Mesendoderm (in vitro differentiated cells): ENCODE measurements at regions not wholly inside any gene's neighbourhood (a gene's known extent, or its start where the extent isn't known, plus 50 kb on each side); places are given as distances from the start of the nearest gene placed in this dataset.
A peak's percentile ranks its signal among the peaks of the same experiment; 100 is the strongest.

Experiments used
- DNase-seq: peaks from one replicate; pipeline ENCODE4 v3.0.0; 2013
- H2AK5ac ChIP-seq: 2 replicates; pipeline ENCODE4 v1.6.1; 2013; ENCODE audit warnings: low read length, inconsistent platforms
- H2BK120ac ChIP-seq: 2 replicates; pipeline ENCODE4 v1.6.1; 2013; ENCODE audit warnings: low read depth, mild to moderate bottlenecking, low read length, moderate library complexity, mixed read lengths
- H2BK15ac ChIP-seq: replicated peaks from 2 replicates; pipeline ENCODE4 v1.6.1; 2013; ENCODE audit warnings: low read depth, mild to moderate bottlenecking, moderate library complexity
- H2BK5ac ChIP-seq: 2 replicates; pipeline ENCODE4 v1.6.1; 2013; ENCODE audit warnings: low read length, inconsistent platforms
- H3K18ac ChIP-seq: 2 replicates; pipeline ENCODE4 v1.6.1; 2013; ENCODE audit warnings: mild to moderate bottlenecking, low read length, mixed read lengths
- H3K23ac ChIP-seq: one replicate; pipeline ENCODE4 v1.6.1; 2013; ENCODE audit warnings: low read length
- H3K27ac ChIP-seq: 2 replicates; pipeline ENCODE4 v1.5.1; 2013; ENCODE audit warnings: low read depth, mild to moderate bottlenecking, inconsistent platforms, low read length, moderate library complexity
- H3K27me3 ChIP-seq: 2 replicates; pipeline ENCODE4 v1.6.1; 2013; ENCODE audit warnings: low read length, control low read depth, mild to moderate bottlenecking, inconsistent platforms; ENCODE audit not compliant: insufficient read depth, poor library complexity
- H3K36me3 ChIP-seq: 2 replicates; pipeline ENCODE4 v1.6.1; 2013; ENCODE audit warnings: low read length, inconsistent platforms; ENCODE audit not compliant: control insufficient read depth, insufficient read depth
- H3K4ac ChIP-seq: one replicate; pipeline ENCODE4 v1.6.1; 2013; ENCODE audit warnings: low read depth, mild to moderate bottlenecking, low read length, moderate library complexity
- H3K4me1 ChIP-seq: 2 replicates; pipeline ENCODE4 v1.6.1; 2013; ENCODE audit warnings: low read depth, low read length, inconsistent platforms; ENCODE audit not compliant: control insufficient read depth
- H3K4me2 ChIP-seq: 2 replicates; pipeline ENCODE4 v1.6.1; 2013; ENCODE audit warnings: low read length
- H3K4me3 ChIP-seq: 2 replicates; pipeline ENCODE4 v1.5.1; 2013; ENCODE audit warnings: mild to moderate bottlenecking, low read length
- H3K56ac ChIP-seq: one replicate; pipeline ENCODE4 v1.6.1; 2013; ENCODE audit warnings: low read length
- H3K79me1 ChIP-seq: 2 replicates; pipeline ENCODE4 v1.6.1; 2013; ENCODE audit warnings: low read length, inconsistent platforms
- H3K79me2 ChIP-seq: 2 replicates; pipeline ENCODE4 v1.6.1; 2013; ENCODE audit warnings: mild to moderate bottlenecking, low read length; ENCODE audit not compliant: control insufficient read depth, insufficient read depth
- H3K9ac ChIP-seq: 2 replicates; pipeline ENCODE4 v1.6.1; 2013; ENCODE audit warnings: low read length, inconsistent platforms
- H4K5ac ChIP-seq: one replicate; pipeline ENCODE4 v1.6.1; 2013; ENCODE audit warnings: low read length
- H4K8ac ChIP-seq: one replicate; pipeline ENCODE4 v1.6.1; 2013; ENCODE audit warnings: low read depth, mild to moderate bottlenecking, control low read depth, low read length, moderate library complexity
- WGBS: extraction: QIAGEN DNeasy Blood & Tissue Kit; methylation state at CpG from one replicate; pipeline ENCODE4 v1.1.7; 2013; ENCODE audit warnings: low lambda C conversion rate, missing lambda C conversion rate; ENCODE audit not compliant: insufficient coverage; ENCODE audit errors: extremely low coverage; 5-methylcytosine and 5-hydroxymethylcytosine counted together

DNA sequence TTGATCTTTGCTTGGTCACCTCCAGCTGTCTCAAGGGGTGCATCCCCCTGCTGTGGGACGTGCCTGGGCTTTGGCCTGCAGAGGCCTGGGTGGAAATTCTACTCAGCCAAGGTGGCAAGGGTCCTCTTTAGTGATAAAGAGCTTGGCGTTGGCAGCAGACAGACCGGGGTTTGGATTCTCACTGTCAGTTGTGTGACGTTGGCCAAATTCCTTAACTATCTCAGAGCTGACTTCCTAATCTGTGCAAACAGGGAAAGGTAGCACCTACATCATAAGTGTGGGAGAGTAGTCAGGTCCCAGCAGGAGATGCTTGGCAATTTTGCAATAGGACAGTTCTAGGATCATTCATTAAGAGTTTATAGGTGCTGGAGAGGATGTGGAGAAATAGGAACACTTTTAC, 154.3 kb upstream of the GSC start:
- no peak overlapping the region for H3K56ac ChIP-seq
- no peak overlapping the region for H3K23ac ChIP-seq
- H3K79me1 ChIP-seq = no peaks in the 10 kb centered on the region
- no peak overlapping the region for H2AK5ac ChIP-seq
- H3K27ac ChIP-seq = no peak overlapping the region
- no peaks in the 10 kb centered on the region for H3K36me3 ChIP-seq
- no peak overlapping the region for H2BK15ac ChIP-seq
- no peak overlapping the region for H2BK5ac ChIP-seq
- H3K18ac ChIP-seq = no peak overlapping the region
- H3K4me1 ChIP-seq = no peaks in the 10 kb centered on the region
- DNase-seq = peak; percentile 25
- no peak overlapping the region for H3K4ac ChIP-seq
- no CpG with 5 or more reads among the region's 4 CpGs for WGBS
- H3K4me2 ChIP-seq = no peak overlapping the region
- H4K5ac ChIP-seq = no peak overlapping the region
- H3K9ac ChIP-seq = no peak overlapping the region
- no peaks in the 10 kb centered on the region for H3K79me2 ChIP-seq
- H3K27me3 ChIP-seq = no peaks in the 10 kb centered on the region
- H2BK120ac ChIP-seq = no peak overlapping the region
- H3K4me3 ChIP-seq = no peak overlapping the region
- no peak overlapping the region for H4K8ac ChIP-seq

DNA sequence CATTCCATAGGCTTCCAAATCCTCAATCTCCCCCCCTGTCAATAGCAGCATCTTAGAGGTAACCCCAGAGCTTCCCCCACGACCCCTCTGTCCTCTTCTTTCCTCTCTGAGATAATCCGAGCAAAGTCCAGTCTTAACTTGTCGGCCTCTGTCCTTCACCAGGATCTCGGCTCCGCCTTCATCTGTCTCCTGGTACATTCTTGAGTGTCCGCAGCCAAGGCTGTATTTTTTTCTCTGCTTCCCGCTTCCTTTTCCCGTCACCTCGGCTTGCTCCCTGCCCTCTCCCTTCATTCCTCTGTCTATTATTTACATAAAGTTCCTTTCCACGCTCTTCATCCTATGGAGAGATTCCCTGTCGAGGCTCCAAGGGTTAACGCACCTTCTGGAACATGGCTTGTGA, 153.9 kb upstream of the GSC start:
- H3K56ac ChIP-seq = no peak overlapping the region
- no peak overlapping the region for H2AK5ac ChIP-seq
- H3K23ac ChIP-seq = no peak overlapping the region
- no peaks in the 10 kb centered on the region for H3K4me1 ChIP-seq
- H3K27ac ChIP-seq = no peak overlapping the region
- whole genome bisulfite sequencing = no CpG with 5 or more reads among the region's 12 CpGs
- H3K9ac ChIP-seq = no peak overlapping the region
- H3K4me3 ChIP-seq = no peak overlapping the region
- no peak overlapping the region for H2BK15ac ChIP-seq
- DNase-seq = no peak
- no peak overlapping the region for H3K18ac ChIP-seq
- H4K8ac ChIP-seq = no peak overlapping the region
- H2BK5ac ChIP-seq = no peak overlapping the region
- no peak overlapping the region for H3K4me2 ChIP-seq
- H3K36me3 ChIP-seq = no peaks in the 10 kb centered on the region
- no peaks in the 10 kb centered on the region for H3K79me2 ChIP-seq
- H3K27me3 ChIP-seq = no peaks in the 10 kb centered on the region
- H3K4ac ChIP-seq = no peak overlapping the region
- no peak overlapping the region for H4K5ac ChIP-seq
- no peak overlapping the region for H2BK120ac ChIP-seq
- H3K79me1 ChIP-seq = no peaks in the 10 kb centered on the region

DNA sequence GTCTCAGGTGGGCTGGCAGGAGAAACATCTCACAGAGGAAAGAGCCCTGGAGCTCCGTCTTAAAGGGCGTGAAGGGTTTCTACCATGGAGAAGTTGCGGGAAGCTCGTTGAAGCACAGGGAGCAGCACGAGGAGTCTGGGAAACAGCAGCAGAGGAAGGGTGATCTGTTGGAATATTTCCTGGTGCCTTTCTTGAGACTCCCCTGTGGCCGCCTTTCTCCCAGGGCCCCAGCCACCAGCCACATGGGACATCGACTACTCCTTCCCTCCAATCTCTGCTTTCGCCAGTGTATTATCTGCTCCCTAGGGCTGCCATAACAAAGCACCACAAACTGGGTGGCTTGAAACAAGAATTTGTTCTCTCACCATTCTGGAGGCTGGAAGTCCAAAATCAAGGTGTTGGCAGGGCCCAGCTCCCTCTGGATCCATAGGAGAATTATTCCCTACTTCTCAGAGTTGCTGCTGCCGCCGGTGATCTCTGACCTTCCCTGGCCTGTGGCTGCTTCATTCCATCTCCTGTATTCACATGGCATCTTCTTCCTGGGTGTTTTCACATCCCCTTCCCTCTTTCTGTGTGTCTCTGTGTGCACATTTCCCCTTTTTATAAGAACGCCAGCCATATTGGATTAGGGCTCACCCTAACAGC, 152.8 kb upstream of the GSC start:
- H2AK5ac ChIP-seq = no peak overlapping the region
- H3K9ac ChIP-seq = no peak overlapping the region
- H2BK5ac ChIP-seq = no peak overlapping the region
- no peak overlapping the region for H3K27ac ChIP-seq
- H3K79me1 ChIP-seq = no peaks in the 10 kb centered on the region
- WGBS = no CpG with 5 or more reads among the region's 11 CpGs
- H3K4me2 ChIP-seq = no peak overlapping the region
- H2BK15ac ChIP-seq = no peak overlapping the region
- no peaks in the 10 kb centered on the region for H3K79me2 ChIP-seq
- no peak overlapping the region for H3K4me3 ChIP-seq
- no peak overlapping the region for H3K4ac ChIP-seq
- H4K5ac ChIP-seq = no peak overlapping the region
- H3K18ac ChIP-seq = no peak overlapping the region
- H3K27me3 ChIP-seq = no peaks in the 10 kb centered on the region
- no peak for DNase-seq
- no peaks in the 10 kb centered on the region for H3K36me3 ChIP-seq
- H4K8ac ChIP-seq = no peak overlapping the region
- H3K56ac ChIP-seq = no peak overlapping the region
- no peak overlapping the region for H3K23ac ChIP-seq
- no peak overlapping the region for H2BK120ac ChIP-seq
- no peaks in the 10 kb centered on the region for H3K4me1 ChIP-seq

DNA sequence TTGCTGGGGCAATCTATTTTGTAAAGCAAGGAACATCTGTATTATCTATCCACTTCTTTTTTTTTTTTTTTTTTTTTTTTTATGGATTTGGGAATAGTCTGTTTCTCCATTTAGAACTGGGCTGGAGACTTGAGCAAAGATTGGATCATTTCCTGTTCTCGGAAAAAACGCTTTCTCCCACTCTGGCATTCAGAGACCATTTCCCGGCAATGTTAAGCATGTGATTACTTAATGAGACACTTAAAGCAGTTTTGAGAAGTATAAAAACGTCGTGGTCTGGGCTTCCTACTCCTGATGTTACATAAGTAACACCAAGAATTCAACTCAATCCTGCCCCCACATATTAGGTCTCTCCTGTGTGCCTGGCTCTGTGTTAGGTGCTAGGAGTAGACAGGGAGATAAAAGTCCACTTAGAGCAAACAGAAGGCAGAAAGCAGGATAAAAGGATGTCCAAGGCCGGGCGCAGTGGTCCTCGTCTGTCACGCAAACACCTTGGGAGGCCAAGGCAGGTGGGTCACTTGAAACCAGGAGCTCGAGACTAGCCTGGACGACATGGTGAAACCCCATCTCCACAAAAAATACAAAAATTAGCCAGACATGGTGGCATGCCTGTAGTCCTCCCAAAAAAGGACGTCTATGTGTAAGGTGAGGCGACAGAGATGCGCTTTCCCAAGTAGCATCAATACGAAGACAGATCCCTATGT, 152.1 kb upstream of the GSC start:
- H4K5ac ChIP-seq = no peak overlapping the region
- no peak for DNase-seq
- H2BK5ac ChIP-seq = no peak overlapping the region
- H3K56ac ChIP-seq = no peak overlapping the region
- WGBS = no CpG with 5 or more reads among the region's 15 CpGs
- H3K79me2 ChIP-seq = no peaks in the 10 kb centered on the region
- no peak overlapping the region for H3K23ac ChIP-seq
- no peaks in the 10 kb centered on the region for H3K27me3 ChIP-seq
- no peak overlapping the region for H4K8ac ChIP-seq
- no peak overlapping the region for H2AK5ac ChIP-seq
- no peak overlapping the region for H3K18ac ChIP-seq
- H3K4me2 ChIP-seq = no peak overlapping the region
- H3K27ac ChIP-seq = no peak overlapping the region
- H3K9ac ChIP-seq = no peak overlapping the region
- no peaks in the 10 kb centered on the region for H3K36me3 ChIP-seq
- no peaks in the 10 kb centered on the region for H3K79me1 ChIP-seq
- no peak overlapping the region for H2BK120ac ChIP-seq
- H3K4me1 ChIP-seq = no peaks in the 10 kb centered on the region
- no peak overlapping the region for H2BK15ac ChIP-seq
- H3K4me3 ChIP-seq = no peak overlapping the region
- no peak overlapping the region for H3K4ac ChIP-seq

DNA sequence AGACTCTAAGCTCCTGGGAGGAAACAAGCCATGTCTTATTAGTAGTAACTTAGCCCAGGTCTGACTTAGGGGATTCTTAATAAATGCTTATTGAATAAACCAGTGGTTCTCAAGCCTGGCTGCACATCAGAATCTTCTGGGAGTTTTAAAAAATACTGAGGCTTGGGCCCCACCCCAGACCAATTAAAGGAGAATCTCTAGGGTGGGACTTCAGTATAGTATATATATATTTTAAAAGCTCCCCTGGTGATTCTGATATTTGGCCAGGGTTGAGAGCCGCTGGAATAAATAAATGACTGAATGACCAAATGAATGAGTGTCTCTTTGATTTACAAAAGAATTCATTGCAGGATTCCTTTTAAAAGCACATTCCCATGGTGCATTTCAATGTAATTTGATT, 151.5 kb upstream of the GSC start:
- Histone ChIP-seq H2BK15ac (no peak overlapping the region), H3K36me3 (no peaks in the 10 kb centered on the region), H2BK5ac (no peak overlapping the region), H3K4me1 (no peaks in the 10 kb centered on the region), H3K79me2 (no peaks in the 10 kb centered on the region), H3K18ac (no peak overlapping the region), H3K27ac (no peak overlapping the region), H4K8ac (no peak overlapping the region), H3K4me2 (no peak overlapping the region), H3K27me3 (no peaks in the 10 kb centered on the region), H4K5ac (no peak overlapping the region), H2BK120ac (no peak overlapping the region), H3K23ac (no peak overlapping the region), H3K56ac (no peak overlapping the region), H3K79me1 (no peaks in the 10 kb centered on the region), H3K4me3 (no peak overlapping the region), H3K4ac (no peak overlapping the region), H3K9ac (no peak overlapping the region), H2AK5ac (no peak overlapping the region)
- DNase-seq = no peak
- no CpG with 5 or more reads among the region's 1 CpG for WGBS

DNA sequence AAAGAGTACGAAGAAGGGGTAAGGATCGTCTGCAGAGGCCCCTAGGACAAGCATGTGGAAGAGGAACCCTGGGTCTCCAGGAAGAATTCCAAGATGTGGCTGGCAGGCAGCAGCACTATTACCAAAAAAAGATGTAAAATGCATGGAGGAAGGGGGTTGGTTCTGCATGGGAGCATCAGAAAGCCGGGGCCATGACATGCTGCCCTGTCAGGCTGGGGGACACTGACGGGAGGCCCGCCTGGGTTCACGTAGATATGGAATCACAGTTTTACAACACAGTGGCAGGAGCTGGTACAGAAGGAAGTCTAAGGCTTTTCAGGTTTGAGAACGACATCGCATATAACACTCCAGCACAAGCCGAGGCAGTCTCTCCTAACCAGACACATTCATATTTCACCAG, 150.0 kb upstream of the GSC start:
- Histone ChIP-seq H3K9ac (no peak overlapping the region), H4K8ac (no peak overlapping the region), H3K18ac (no peak overlapping the region), H3K27me3 (no peaks in the 10 kb centered on the region), H2AK5ac (no peak overlapping the region), H3K23ac (no peak overlapping the region), H4K5ac (no peak overlapping the region), H3K56ac (no peak overlapping the region), H3K4ac (no peak overlapping the region), H2BK120ac (no peak overlapping the region), H2BK5ac (no peak overlapping the region), H3K4me1 (no peaks in the 10 kb centered on the region), H3K4me3 (no peak overlapping the region), H3K79me2 (no peaks in the 10 kb centered on the region), H3K27ac (no peak overlapping the region), H3K36me3 (no peaks in the 10 kb centered on the region), H2BK15ac (no peak overlapping the region), H3K4me2 (no peak overlapping the region), H3K79me1 (no peaks in the 10 kb centered on the region)
- no peak for DNase-seq
- no CpG with 5 or more reads among the region's 9 CpGs for WGBS
